ENCODE measurements at regions not wholly inside any gene's neighbourhood (a gene's known extent, or its start where the extent isn't known, plus 50 kb on each side); places are given as distances from the start of the nearest gene placed in this dataset.
A peak's percentile ranks its signal among the peaks of the same experiment; 100 is the strongest.

DNA sequence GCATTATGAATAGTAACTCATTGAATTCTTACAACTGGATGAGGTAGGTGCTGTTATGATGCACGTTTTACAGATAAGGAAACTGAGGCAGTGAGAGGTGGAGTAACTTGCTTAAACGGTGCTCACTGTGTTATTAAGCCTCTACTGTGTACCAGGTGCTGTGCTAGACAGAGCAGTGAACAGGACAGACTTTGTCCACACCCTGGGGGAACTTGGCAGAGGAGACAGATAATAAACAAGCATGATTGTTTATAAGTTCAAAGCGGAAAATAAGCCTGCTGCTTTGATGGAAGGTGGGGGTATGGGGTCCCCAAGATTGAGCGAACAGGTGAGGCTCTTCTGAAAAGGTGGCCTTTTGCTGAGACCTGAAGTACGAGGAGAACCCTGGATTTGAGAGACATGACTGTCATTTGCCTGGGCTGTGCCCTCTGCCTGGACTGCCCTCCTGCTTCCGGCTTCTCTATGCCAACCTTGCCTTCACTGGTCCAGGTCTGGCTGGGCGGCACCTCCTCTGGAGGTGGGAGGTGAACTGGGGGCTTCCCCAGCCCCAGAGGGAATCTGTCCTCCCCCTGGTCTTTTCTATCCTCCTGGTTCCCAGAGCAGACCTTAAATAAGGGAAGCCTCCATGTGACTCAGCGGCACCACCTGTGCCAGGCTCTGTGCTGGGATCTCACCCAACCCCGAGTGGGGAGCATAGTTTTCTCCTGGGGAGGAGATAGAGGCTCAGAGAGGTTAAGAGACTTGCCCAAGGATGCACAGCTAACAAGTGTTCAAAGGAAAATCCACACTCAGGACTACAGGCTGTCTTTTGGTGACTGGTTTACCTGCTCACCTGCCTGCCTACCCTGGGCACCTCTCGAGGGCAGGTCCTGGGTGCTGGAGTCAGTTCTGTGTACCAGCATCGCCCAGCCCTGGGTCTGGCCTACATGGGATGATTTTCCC lies 59.1 kb downstream of the CEBPB start:
- H3K27me3 ChIP-seq (ENCODE audit: control insufficient read depth in 5 of 5, insufficient read depth in 4 of 5, low read length in 5 of 5): no peaks in the 10 kb centered on the region
- H3K36me3 ChIP-seq (ENCODE audit: control insufficient read depth in 5 of 5, insufficient read depth in 5 of 5, low read length in 5 of 5): no peaks in the 10 kb centered on the region
- peak overlapping the region; percentile 97 for H3K27ac ChIP-seq (ENCODE audit: low read depth, low read length)
- peak overlapping the region in 3 of 5 donors; percentile 14 to 61 (median 38) for H3K9ac ChIP-seq (ENCODE audit: low read length in 5 of 5)
- peaks cover 0 to 45% (median 18%) of the 10 kb centered on the region in 5 donors for H3K4me1 ChIP-seq (ENCODE audit: control insufficient read depth in 5 of 5, insufficient read depth in 5 of 5, low read length in 5 of 5)
- no peak overlapping the region for H3K4me3 ChIP-seq (ENCODE audit: low read depth in 1 of 5, low read length in 5 of 5)
- no peaks in the 10 kb centered on the region for H3K9me3 ChIP-seq (ENCODE audit: control insufficient read depth in 5 of 5, low read length in 5 of 5)

DNA sequence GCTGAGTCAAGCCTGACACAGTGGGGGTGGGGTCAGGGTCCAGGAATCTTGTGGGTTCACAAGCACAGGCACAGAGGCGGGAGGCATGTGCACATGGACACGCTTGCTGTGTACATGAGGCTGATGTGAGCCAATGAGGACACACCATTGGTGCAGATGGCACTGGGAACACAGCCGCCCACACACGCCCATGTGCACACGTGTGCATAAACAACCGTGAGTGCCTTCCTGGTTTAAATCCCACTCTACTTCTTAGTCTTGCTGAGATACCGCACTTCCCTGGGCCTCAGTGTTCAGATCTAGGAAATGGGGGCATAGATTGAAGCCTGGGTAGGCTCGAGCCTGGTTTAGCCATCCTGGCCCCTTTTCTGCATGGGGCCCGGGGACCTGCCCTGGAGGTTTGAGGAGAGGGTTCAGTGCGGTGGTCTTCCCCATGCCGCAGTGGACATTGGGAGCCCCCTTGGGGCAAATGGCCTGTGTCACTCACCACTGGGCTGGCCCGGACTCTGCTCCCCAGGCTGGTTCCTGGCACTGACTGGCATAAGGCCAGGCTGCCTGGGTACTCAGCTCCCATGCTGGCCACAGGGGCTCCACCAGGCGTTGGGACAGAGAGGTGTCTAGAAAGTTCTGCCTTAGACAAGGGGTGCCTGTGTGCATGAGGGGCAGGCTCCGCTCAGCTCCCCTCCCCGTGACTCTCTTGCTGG lies 60.2 kb downstream of the CEBPB start:
- Histone ChIP-seq H3K27ac (ENCODE audit: low read depth, low read length) (peak overlapping the region; percentile 97), H3K9ac (ENCODE audit: low read length in 5 of 5) (peak overlapping the region in 2 of 5 donors; percentile 14 to 61), H3K4me1 (ENCODE audit: control insufficient read depth in 5 of 5, insufficient read depth in 5 of 5, low read length in 5 of 5) (peaks cover 0 to 35% (median 11%) of the 10 kb centered on the region in 5 donors), H3K36me3 (ENCODE audit: control insufficient read depth in 5 of 5, insufficient read depth in 5 of 5, low read length in 5 of 5) (no peaks in the 10 kb centered on the region), H3K9me3 (ENCODE audit: control insufficient read depth in 5 of 5, low read length in 5 of 5) (no peaks in the 10 kb centered on the region), H3K4me3 (ENCODE audit: low read depth in 1 of 5, low read length in 5 of 5) (no peak overlapping the region), H3K27me3 (ENCODE audit: control insufficient read depth in 5 of 5, insufficient read depth in 4 of 5, low read length in 5 of 5) (no peaks in the 10 kb centered on the region)

DNA sequence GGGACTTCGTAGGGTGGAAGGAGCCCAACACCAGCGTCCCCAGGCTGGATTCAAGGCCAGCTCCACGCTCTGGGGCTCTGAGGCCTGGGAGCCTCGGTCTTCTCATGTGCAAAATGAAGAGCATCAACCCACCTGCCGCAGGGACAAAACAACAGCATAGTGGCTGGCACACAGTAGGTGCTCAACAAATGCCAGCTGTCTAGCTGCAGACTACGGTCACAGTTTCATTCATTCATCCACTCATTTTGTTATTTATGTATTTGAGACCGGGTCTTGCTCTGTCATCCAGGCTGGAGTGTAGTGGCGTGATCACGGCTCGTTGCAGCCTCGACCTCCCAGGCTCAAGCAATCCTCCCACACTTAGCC lies 60.7 kb downstream of the CEBPB start:
- H3K27ac ChIP-seq (ENCODE audit: low read depth, low read length): no peak overlapping the region
- peak overlapping the region in 1 of 5 donors; percentile 39 for H3K9ac ChIP-seq (ENCODE audit: low read length in 5 of 5)
- H3K4me1 ChIP-seq (ENCODE audit: control insufficient read depth in 5 of 5, insufficient read depth in 5 of 5, low read length in 5 of 5): peaks cover 0 to 32% (median 11%) of the 10 kb centered on the region in 5 donors
- no peaks in the 10 kb centered on the region for H3K36me3 ChIP-seq (ENCODE audit: control insufficient read depth in 5 of 5, insufficient read depth in 5 of 5, low read length in 5 of 5)
- H3K9me3 ChIP-seq (ENCODE audit: control insufficient read depth in 5 of 5, low read length in 5 of 5): no peaks in the 10 kb centered on the region
- H3K27me3 ChIP-seq (ENCODE audit: control insufficient read depth in 5 of 5, insufficient read depth in 4 of 5, low read length in 5 of 5): no peaks in the 10 kb centered on the region
- H3K4me3 ChIP-seq (ENCODE audit: low read depth in 1 of 5, low read length in 5 of 5): no peak overlapping the region

DNA sequence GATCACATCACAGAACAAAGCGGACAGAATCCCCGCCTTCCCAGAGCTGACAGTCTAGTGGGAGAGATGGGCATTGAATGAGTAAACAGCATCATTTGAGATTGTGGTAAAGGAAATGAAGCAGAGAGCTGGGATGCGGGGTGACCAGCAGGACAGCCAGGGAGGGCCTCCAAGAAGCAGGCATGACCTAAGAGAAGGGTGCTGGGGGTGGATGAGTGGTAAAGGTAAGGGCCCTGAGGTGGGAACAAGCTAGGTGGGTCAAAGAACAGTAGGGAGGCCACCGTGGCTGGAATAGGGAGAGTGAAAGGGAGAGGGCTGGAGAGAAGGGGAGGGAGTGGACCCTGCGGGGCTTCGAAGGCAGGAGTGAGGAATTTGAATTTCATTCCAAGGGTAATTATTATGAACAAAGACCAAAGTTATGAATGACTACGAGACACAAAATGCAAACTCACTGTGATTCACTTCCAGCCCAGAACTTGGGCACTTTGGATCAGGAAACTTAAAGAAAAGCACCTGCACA lies 61.4 kb downstream of the CEBPB start:
- no peak overlapping the region for H3K9ac ChIP-seq (ENCODE audit: low read length in 5 of 5)
- no peak overlapping the region for H3K27ac ChIP-seq (ENCODE audit: low read depth, low read length)
- H3K4me3 ChIP-seq (ENCODE audit: low read depth in 1 of 5, low read length in 5 of 5): no peak overlapping the region
- H3K27me3 ChIP-seq (ENCODE audit: control insufficient read depth in 5 of 5, insufficient read depth in 4 of 5, low read length in 5 of 5): no peaks in the 10 kb centered on the region
- peaks cover 0 to 32% (median 11%) of the 10 kb centered on the region in 5 donors for H3K4me1 ChIP-seq (ENCODE audit: control insufficient read depth in 5 of 5, insufficient read depth in 5 of 5, low read length in 5 of 5)
- no peaks in the 10 kb centered on the region for H3K36me3 ChIP-seq (ENCODE audit: control insufficient read depth in 5 of 5, insufficient read depth in 5 of 5, low read length in 5 of 5)
- no peaks in the 10 kb centered on the region for H3K9me3 ChIP-seq (ENCODE audit: control insufficient read depth in 5 of 5, low read length in 5 of 5)

- H3K4me1 ChIP-seq (ENCODE audit: control insufficient read depth in 5 of 5, insufficient read depth in 5 of 5, low read length in 5 of 5): peaks cover 0 to 27% (median 7%) of the 10 kb centered on the region in 5 donors
- no peaks in the 10 kb centered on the region for H3K27me3 ChIP-seq (ENCODE audit: control insufficient read depth in 5 of 5, insufficient read depth in 4 of 5, low read length in 5 of 5)
- H3K27ac ChIP-seq (ENCODE audit: low read depth, low read length): no peak overlapping the region
- no peak overlapping the region for H3K9ac ChIP-seq (ENCODE audit: low read length in 5 of 5)
- H3K9me3 ChIP-seq (ENCODE audit: control insufficient read depth in 5 of 5, low read length in 5 of 5): no peaks in the 10 kb centered on the region
- no peak overlapping the region for H3K4me3 ChIP-seq (ENCODE audit: low read depth in 1 of 5, low read length in 5 of 5)
- H3K36me3 ChIP-seq (ENCODE audit: control insufficient read depth in 5 of 5, insufficient read depth in 5 of 5, low read length in 5 of 5): no peaks in the 10 kb centered on the region
Measured at GRCh38 chr20:50252701-50253100, 62.1 kb downstream of the CEBPB start.

DNA sequence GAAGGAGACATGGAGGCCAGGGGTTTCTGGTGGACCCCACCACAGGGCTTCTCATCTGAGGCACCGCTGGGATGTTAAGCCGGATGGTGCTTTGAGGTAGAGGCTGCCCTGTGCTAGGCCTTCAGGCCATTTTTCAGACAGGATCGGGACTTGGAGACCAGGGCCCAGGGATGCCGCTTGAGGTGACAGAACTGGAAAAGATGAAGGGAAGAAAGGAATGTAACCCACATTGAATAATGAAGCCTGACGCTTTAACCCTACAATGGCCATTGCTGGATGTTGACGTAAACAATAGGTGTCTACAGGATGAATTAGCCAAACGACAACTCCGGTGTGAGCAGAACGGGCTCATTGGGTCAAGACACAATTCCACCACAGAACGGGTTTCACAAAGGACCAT lies 62.5 kb downstream of the CEBPB start:
- no peaks in the 10 kb centered on the region for H3K36me3 ChIP-seq (ENCODE audit: control insufficient read depth in 5 of 5, insufficient read depth in 5 of 5, low read length in 5 of 5)
- H3K4me1 ChIP-seq (ENCODE audit: control insufficient read depth in 5 of 5, insufficient read depth in 5 of 5, low read length in 5 of 5): peaks cover 0 to 26% (median 3%) of the 10 kb centered on the region in 5 donors
- no peaks in the 10 kb centered on the region for H3K27me3 ChIP-seq (ENCODE audit: control insufficient read depth in 5 of 5, insufficient read depth in 4 of 5, low read length in 5 of 5)
- no peak overlapping the region for H3K27ac ChIP-seq (ENCODE audit: low read depth, low read length)
- no peak overlapping the region for H3K9ac ChIP-seq (ENCODE audit: low read length in 5 of 5)
- H3K4me3 ChIP-seq (ENCODE audit: low read depth in 1 of 5, low read length in 5 of 5): no peak overlapping the region
- H3K9me3 ChIP-seq (ENCODE audit: control insufficient read depth in 5 of 5, low read length in 5 of 5): no peaks in the 10 kb centered on the region

- H3K4me3 ChIP-seq (ENCODE audit: low read depth in 1 of 5, low read length in 5 of 5): no peak overlapping the region
- no peaks in the 10 kb centered on the region for H3K36me3 ChIP-seq (ENCODE audit: control insufficient read depth in 5 of 5, insufficient read depth in 5 of 5, low read length in 5 of 5)
- no peaks in the 10 kb centered on the region for H3K27me3 ChIP-seq (ENCODE audit: control insufficient read depth in 5 of 5, insufficient read depth in 4 of 5, low read length in 5 of 5)
- H3K4me1 ChIP-seq (ENCODE audit: control insufficient read depth in 5 of 5, insufficient read depth in 5 of 5, low read length in 5 of 5): peaks cover 2 to 20% (median 5%) of the 10 kb centered on the region in 5 donors
- H3K27ac ChIP-seq (ENCODE audit: low read depth, low read length): no peak overlapping the region
- no peak overlapping the region for H3K9ac ChIP-seq (ENCODE audit: low read length in 5 of 5)
- no peaks in the 10 kb centered on the region for H3K9me3 ChIP-seq (ENCODE audit: control insufficient read depth in 5 of 5, low read length in 5 of 5)
Measured at GRCh38 chr20:50254466-50255079, 63.9 kb downstream of the CEBPB start.

DNA sequence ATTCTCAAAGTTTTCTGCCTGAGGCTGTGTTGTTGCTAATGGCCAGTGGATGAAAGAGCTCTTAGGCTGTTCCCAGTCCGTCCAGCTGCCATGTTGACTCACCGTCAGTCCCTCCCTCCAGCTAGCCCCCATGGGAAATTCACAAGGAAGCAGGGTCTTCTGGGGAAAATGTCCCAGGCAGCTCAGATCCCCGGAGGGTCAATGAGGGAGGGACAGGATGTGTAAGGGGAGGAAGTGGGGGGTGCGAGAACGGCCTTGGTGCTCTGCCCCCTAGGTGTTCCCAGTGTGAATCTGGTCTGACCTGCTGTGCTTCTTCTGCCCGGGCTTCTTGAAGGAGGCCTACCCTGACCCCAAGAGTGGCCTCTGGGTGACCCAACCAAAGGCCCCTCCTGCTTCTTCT lies 65.9 kb downstream of the CEBPB start:
- H3K27ac ChIP-seq (ENCODE audit: low read depth, low read length): no peak overlapping the region
- no peak overlapping the region for H3K9ac ChIP-seq (ENCODE audit: low read length in 5 of 5)
- H3K4me3 ChIP-seq (ENCODE audit: low read depth in 1 of 5, low read length in 5 of 5): no peak overlapping the region
- no peaks in the 10 kb centered on the region for H3K9me3 ChIP-seq (ENCODE audit: control insufficient read depth in 5 of 5, low read length in 5 of 5)
- no peaks in the 10 kb centered on the region for H3K27me3 ChIP-seq (ENCODE audit: control insufficient read depth in 5 of 5, insufficient read depth in 4 of 5, low read length in 5 of 5)
- no peaks in the 10 kb centered on the region for H3K36me3 ChIP-seq (ENCODE audit: control insufficient read depth in 5 of 5, insufficient read depth in 5 of 5, low read length in 5 of 5)
- H3K4me1 ChIP-seq (ENCODE audit: control insufficient read depth in 5 of 5, insufficient read depth in 5 of 5, low read length in 5 of 5): peaks cover 6 to 25% (median 14%) of the 10 kb centered on the region in 5 donors

GRCh38 chr20:50257860-50258259 lies 67.2 kb downstream of the CEBPB start:
- Histone ChIP-seq H3K27me3 (ENCODE audit: control insufficient read depth in 5 of 5, insufficient read depth in 4 of 5, low read length in 5 of 5) (no peaks in the 10 kb centered on the region), H3K27ac (ENCODE audit: low read depth, low read length) (no peak overlapping the region), H3K9me3 (ENCODE audit: control insufficient read depth in 5 of 5, low read length in 5 of 5) (no peaks in the 10 kb centered on the region), H3K4me3 (ENCODE audit: low read depth in 1 of 5, low read length in 5 of 5) (no peak overlapping the region), H3K9ac (ENCODE audit: low read length in 5 of 5) (no peak overlapping the region), H3K36me3 (ENCODE audit: control insufficient read depth in 5 of 5, insufficient read depth in 5 of 5, low read length in 5 of 5) (no peaks in the 10 kb centered on the region), H3K4me1 (ENCODE audit: control insufficient read depth in 5 of 5, insufficient read depth in 5 of 5, low read length in 5 of 5) (peaks cover 6 to 25% (median 14%) of the 10 kb centered on the region in 5 donors)
